RPMI7951 (cell line): ENCODE measurements at regions not wholly inside any gene's neighbourhood (a gene's known extent, or its start where the extent isn't known, plus 50 kb on each side); places are given as distances from the start of the nearest gene placed in this dataset.
"Not testable (repeated sequence)": the region's sequence is repeated elsewhere in the genome, so short reads cannot be mapped to it uniquely, and the experiment has no call there.

Experiments used
- DNase-seq: peaks from one replicate; pipeline ENCODE4 v3.0.0-alpha.2; 2012; ENCODE audit warnings: low read depth

DNA sequence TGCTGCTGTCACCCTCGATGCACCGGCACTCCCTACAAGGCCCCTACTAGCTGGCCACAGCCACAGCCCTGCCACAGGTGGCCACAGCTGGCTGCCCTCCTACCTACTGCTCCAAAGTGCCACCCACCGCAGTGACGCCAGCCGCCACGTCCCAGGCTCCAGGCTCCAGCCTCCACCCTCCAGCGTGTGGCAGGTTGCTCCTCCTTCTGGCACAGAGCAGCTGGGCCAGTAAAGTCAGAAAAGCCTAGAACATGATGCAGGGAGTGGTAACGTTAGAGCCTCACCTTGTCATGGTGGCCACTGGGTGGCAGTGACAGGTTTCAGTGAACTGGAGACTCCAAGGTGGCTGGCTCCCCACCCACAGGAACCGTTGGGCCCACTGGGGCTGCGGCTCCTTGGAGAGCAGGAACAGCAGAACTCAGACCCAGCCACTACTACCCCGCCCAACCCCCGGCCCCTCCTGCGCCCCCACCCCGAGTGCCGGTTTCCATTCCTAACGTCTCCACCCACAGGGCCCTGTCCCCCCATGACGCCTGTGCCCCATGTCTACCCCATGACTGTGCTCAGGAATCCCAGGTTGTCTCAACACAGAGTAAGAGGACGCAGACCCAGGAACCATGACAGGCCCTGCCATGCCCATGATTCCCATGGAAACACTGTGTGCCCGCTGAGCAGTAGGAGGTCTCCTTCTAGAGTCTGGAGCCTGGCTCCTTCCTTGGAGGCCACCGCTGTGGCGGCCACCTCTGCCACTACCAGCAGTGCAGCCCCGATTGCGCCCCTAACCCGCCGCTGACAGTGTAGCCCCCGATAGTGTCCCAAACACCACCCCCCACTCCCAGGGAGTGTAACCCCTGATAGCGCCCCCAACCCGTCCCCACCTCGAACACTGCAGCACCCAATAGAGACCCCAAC, 52.3 kb upstream of the ZNF33B start:
- DNase-seq = peak; percentile 3

DNA sequence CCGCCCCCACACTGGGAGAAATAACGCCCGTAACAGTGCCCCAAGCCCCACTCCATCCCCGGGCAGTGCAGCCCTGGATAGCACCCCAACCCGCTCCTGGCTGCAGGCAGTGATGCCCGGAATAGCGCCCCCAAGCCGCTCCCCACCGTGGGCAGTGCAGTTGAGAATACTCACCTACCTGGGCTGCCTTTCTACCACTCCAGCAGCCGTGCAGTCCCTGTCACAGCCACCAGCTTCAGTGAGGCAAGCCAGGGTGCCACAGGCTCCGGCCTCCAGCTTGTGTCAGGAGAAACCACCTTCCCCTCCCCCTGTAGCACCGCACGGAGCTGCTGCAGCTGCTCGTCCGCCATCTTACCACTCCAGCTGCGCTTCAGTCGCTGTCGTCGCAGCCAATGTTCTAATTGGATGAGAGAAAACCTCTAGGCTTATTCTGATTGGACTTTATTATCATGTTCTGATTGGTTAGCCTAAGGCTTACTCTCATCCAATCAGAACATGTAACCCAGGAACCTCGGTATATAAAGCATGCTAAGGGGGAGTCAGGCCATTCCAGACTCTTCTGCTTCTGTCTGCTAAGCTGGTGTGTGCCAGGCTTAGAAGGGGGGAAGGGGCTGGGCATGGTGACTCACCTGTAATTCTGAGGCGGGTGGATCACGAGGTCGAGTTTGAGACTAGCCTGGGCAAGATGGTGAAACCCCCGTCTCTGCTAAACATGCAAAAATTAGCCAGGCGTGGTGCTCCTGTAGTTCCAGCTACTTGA, 53.2 kb upstream of the ZNF33B start:
- peak; percentile 1 for DNase-seq

DNA sequence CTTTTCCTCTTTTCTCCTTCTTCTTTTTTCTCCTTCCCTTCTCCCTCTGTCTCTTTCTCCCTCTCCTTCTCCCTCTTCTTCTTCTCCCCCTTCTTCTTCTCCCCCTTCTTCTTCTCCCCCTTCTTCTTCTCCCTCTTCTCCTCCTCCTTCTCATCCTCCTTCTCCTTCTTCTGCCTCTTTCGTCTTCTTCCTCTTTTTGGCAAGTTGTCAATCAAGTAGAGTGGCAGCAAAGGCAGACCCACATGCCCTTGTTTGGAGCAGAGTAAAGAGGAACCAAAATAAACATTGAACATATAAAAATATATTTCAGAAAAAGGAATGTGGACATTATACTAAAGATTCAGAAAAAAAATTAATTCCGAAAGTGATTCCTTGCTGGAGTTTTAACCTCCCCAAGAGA, 59.6 kb upstream of the ZNF33B start:
- DNase-seq = no peak

DNA sequence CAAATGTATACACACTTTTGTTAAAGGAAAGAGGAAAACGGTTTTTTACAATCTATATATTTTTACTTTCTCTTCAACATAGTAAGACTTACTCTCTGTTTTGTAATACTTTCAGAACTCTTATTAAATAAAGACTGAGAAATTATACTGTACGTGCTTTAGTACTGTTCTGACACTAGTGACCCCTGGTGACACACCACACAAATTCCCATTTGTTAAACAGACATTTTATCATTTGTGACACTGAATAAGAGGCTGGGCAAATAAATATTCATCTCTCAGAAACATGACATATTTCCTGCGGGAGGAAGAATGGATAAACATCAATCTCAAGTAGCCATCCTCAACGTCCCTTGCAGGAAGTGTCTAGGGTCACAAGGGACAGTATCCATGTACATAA, 68.9 kb upstream of the ZNF33B start:
- DNase-seq = no peak

DNA sequence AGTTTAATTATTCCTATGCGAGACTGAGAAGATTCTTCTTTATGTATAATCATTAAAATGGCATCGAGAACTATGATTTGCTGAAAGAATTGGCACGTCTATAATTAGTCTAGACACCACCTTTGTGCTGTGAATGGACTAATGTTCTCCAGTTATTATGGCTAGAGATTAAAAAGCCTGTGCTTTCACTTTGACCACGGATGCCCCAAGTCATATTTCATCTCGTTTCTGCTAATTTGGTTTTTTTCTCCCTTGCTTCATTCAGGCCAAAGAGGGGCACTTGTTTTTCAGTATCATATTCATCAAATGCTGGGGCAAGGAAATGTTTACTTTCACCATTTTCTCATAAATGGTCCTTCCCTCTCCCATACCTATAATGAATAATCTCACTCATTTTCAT, 63.3 kb upstream of the BMS1 start:
- not testable (repeated sequence) for DNase-seq

DNA sequence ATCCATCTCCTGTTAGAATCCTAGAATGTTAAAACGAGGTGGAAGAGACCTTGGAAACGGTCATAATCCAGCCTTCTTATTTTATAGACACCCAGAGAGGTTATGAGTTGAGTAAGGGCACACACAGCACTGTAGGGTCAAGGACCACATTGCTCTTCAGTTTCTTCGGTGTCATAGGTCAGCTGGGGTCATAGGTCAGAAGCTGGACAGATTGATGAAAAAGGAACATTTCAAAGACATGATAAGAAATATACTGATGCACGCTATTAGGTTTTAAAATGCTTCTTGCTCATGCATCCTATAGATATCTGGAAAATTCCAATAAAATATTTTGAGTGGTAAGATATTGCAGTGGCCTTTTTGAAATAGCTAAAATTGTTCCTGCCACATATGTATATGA, 60.0 kb upstream of the BMS1 start:
- no peak for DNase-seq

DNA sequence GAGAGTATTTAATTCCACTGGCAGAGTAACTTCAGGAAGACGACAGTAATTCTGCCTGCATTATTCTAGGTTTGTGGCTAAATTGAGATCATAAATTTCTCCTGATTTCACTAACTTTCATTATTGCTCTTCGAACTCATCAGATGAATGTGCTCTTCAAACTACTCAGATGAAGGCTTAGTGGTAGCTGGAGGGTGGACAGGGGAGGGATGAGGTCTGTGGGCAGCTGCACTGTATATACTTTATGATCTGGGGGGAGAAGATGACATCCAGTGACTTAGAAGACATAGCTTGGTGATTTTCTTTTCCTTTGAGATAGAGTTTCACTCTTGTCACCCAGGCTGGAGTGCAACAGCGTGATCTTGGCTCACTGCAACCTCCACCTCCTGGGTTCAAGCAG, 59.0 kb upstream of the BMS1 start:
- DNase-seq = not testable (repeated sequence)

DNA sequence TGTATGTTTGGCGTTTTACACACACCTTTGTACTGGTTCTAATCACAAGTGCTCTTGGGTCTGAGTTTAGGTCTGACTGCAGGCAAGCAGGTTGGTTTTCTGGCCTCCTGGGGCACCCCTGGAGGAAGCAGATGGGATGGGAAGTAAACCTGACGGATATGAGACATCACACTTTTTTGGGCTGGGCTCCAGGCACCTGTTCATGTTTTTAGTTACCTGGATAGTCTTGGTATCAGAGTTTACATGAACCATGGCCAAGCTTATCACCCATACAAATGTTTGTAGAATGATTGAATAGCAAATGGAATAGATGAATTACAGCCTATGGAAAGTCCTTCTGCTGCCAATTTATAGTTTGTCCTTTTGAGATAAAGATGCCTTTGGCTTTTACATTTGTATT, 57.9 kb upstream of the BMS1 start:
- DNase-seq = not testable (repeated sequence)

DNA sequence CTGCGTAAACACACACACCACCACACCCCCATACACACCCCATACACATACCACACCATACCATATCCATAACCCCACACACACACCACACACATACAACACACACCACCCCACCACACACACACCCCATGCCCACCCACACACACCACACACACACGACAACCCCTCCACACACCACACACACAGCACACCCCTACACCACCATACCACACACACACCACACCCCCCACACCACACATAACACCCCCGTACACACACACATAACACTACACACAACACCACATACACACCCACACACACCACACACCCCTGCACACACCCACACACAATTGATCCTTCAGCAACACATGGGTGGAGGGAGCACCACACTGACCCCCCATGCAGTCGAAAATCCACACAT, 50.3 kb upstream of the BMS1 start:
- DNase-seq = no peak
